ENCODE measurements at regions not wholly inside any gene's neighbourhood (a gene's known extent, or its start where the extent isn't known, plus 50 kb on each side); places are given as distances from the start of the nearest gene placed in this dataset.

DNA sequence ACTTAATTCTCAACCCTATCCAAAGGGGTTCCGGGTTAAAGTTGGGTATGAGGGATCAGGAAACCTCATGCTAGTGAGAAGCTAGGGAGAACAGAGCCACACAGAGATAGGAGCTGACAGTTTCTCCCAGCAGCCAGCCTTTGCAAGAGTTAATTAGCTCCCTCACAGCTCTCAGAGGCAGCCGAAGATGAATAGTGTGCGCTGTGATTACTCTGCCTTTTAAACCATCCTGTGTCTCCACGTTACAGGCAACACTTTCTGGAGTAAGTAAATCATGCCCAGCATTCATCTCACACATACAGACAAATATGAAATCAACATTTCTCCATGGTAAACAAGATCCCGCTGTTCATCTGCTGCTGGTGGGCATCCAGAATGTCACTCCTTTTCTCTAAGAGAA is 429.6 kb downstream of the INSC start:
- H3K27ac ChIP-seq = no peak overlapping the region
- no peaks in the 10 kb centered on the region for H3K9me3 ChIP-seq
- H3K4me3 ChIP-seq = no peak overlapping the region
- no peaks in the 10 kb centered on the region for H3K27me3 ChIP-seq
- no peaks in the 10 kb centered on the region for H3K4me1 ChIP-seq
- ATAC-seq = no peak
- 49 to 60% methylated on average over 1 to 5 of the region's 5 CpGs for WGBS, 2 donors (ENCODE audit: low coverage in 1 of 2)
- H3K36me3 ChIP-seq = no peaks in the 10 kb centered on the region
- TF ChIP-seq POLR2AphosphoS5 (IDR thresholded peaks at IDR 0.05) = no peak
- no peak for TF ChIP-seq EP300 (IDR thresholded peaks at IDR 0.05)
- TF ChIP-seq POLR2A (IDR thresholded peaks at IDR 0.05) = no peak
- TF ChIP-seq, protein P1, sequence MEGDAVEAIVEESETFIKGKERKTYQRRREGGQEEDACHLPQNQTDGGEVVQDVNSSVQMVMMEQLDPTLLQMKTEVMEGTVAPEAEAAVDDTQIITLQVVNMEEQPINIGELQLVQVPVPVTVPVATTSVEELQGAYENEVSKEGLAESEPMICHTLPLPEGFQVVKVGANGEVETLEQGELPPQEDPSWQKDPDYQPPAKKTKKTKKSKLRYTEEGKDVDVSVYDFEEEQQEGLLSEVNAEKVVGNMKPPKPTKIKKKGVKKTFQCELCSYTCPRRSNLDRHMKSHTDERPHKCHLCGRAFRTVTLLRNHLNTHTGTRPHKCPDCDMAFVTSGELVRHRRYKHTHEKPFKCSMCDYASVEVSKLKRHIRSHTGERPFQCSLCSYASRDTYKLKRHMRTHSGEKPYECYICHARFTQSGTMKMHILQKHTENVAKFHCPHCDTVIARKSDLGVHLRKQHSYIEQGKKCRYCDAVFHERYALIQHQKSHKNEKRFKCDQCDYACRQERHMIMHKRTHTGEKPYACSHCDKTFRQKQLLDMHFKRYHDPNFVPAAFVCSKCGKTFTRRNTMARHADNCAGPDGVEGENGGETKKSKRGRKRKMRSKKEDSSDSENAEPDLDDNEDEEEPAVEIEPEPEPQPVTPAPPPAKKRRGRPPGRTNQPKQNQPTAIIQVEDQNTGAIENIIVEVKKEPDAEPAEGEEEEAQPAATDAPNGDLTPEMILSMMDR (IDR thresholded peaks at IDR 0.05) = no peak

DNA sequence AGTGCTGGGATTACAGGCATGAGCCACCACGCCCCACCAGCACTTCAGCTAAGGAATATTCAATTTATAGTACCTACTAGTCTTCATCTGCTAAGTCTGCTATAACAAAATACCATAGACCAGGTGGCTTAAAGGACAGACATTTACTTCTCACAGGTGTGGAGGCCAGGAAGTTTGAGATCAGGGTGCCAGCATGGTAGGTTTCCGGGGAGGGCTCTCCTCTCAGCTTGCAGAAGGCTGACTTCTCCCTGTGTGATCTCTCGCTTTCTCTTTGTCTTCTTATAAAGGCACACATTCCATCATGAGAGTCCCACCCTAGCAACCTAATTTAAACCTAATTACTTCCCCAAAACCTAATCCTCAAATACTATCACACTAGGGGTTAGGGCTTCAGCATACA is 433.0 kb downstream of the INSC start:
- H3K27ac ChIP-seq = no peak overlapping the region
- no peak overlapping the region for H3K4me3 ChIP-seq
- no peaks in the 10 kb centered on the region for H3K9me3 ChIP-seq
- TF ChIP-seq POLR2AphosphoS5 (IDR thresholded peaks at IDR 0.05) (no peak), POLR2A (IDR thresholded peaks at IDR 0.05) (no peak), EP300 (IDR thresholded peaks at IDR 0.05) (no peak)
- TF ChIP-seq, protein P1 (IDR thresholded peaks at IDR 0.05) = no peak
- no peaks in the 10 kb centered on the region for H3K4me1 ChIP-seq
- WGBS, 2 donors (ENCODE audit: low coverage in 1 of 2) = 67 to 90% methylated on average over 3 of the region's 3 CpGs
- no peaks in the 10 kb centered on the region for H3K36me3 ChIP-seq
- H3K27me3 ChIP-seq = no peaks in the 10 kb centered on the region
- no peak for ATAC-seq

DNA sequence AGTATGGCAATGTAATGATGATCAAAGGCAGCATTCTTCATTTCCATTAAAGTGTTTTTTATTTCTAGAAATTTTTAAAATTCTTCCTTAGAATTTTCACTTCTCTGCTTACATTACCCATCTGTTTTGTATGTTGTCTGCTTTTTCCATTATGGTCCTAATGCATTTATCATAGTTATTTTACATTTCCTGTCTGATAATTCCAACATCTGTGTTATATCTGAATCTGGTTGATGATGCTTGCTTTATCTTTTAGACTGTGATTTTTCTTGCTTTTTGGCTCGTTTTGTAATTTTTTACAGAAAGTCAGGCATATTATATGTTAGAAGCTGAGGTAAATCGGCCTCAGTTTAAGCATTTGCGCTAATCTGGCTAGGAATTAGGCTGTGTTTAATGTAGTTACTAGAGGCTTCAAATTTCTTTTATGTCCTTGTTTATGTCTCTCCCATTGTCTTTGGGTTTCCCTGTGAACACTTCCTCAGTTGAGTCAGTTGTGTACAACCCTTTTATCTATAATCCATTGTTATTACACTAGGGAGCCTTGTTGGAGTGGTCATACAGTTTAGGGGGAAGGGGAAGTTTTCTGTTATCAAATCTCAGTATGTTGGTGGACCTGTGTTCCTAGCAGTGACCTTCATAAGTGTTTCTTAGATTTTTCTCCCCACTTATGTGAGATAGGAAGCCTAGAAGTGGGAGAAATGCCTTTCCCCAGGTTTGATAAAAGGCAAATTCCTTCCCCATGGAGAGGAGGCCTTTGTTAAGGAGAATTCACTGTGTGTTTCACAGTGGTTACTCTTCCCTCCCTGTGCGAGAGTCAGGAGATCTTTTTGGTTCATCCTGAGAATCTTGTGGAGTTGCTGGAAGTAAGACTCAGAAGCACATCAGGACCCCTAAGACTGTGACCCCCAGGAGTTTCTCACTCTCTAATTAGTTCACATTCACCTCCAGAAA is 437.5 kb downstream of the INSC start:
- TF ChIP-seq POLR2A (IDR thresholded peaks at IDR 0.05) (no peak), EP300 (IDR thresholded peaks at IDR 0.05) (no peak), POLR2AphosphoS5 (IDR thresholded peaks at IDR 0.05) (no peak)
- TF ChIP-seq, protein P1 (IDR thresholded peaks at IDR 0.05) = no peak
- no peaks in the 10 kb centered on the region for H3K9me3 ChIP-seq
- H3K4me1 ChIP-seq = no peaks in the 10 kb centered on the region
- WGBS, 2 donors (ENCODE audit: low coverage in 1 of 2) = 50 to 67% methylated on average over 2 to 4 of the region's 4 CpGs
- H3K27ac ChIP-seq = no peak overlapping the region
- no peak overlapping the region for H3K4me3 ChIP-seq
- no peaks in the 10 kb centered on the region for H3K36me3 ChIP-seq
- no peak for ATAC-seq
- no peaks in the 10 kb centered on the region for H3K27me3 ChIP-seq

DNA sequence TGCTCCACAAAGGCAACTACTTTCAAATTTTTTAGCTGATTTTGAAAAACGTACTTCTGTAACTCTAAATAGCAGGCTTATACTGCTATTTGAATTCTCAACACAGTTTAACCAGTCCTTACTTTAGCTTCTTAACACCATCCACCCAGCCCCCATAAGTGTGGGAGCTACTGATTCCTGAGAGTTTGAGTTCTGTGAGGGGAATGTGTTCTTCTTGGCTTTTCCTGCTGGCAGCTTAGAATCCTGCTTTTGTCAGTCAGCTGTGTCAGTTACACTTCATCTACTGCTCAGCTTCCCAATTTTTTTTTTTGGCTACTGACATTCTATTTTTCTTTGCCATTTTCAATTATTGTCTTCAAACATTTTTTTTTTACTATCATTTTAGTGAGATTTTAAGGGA is 440.4 kb downstream of the INSC start:
- Histone ChIP-seq H3K4me3 (no peak overlapping the region), H3K27me3 (peaks cover 3% of the 10 kb centered on the region), H3K9me3 (no peaks in the 10 kb centered on the region), H3K27ac (no peak overlapping the region), H3K36me3 (no peaks in the 10 kb centered on the region), H3K4me1 (no peaks in the 10 kb centered on the region)
- no peak for ATAC-seq
- WGBS, 2 donors (ENCODE audit: low coverage in 1 of 2) = 47 to 70% methylated on average over 1 of the region's 1 CpG
- TF ChIP-seq POLR2AphosphoS5 (IDR thresholded peaks at IDR 0.05) (no peak), POLR2A (IDR thresholded peaks at IDR 0.05) (no peak), EP300 (IDR thresholded peaks at IDR 0.05) (no peak)
- TF ChIP-seq, protein P1 (IDR thresholded peaks at IDR 0.05) = no peak
